HG03103 (cell line): ENCODE measurements at regions not wholly inside any gene's neighbourhood (a gene's known extent, or its start where the extent isn't known, plus 50 kb on each side); places are given as distances from the start of the nearest gene placed in this dataset.
"Not testable (repeated sequence)": the region's sequence is repeated elsewhere in the genome, so short reads cannot be mapped to it uniquely, and the experiment has no call there.

Source experiments
- ATAC-seq: cut with Tn5 transposase; IDR thresholded peaks from one replicate; pipeline ENCODE4 v1.9.1; 2021; ENCODE audit warnings: low read depth; ENCODE audit not compliant: unreplicated experiment

- no peak for ATAC-seq
Measured at GRCh38 chr12:33588725-33589405, 149.2 kb upstream of the SYT10 start.

- no peak for ATAC-seq
Measured at GRCh38 chr12:33589576-33590114, 150.0 kb upstream of the SYT10 start.

- ATAC-seq = no peak
Measured at GRCh38 chr12:33593753-33594152, 154.1 kb upstream of the SYT10 start.

- ATAC-seq = no peak
Measured at GRCh38 chr12:33596061-33596460, 156.4 kb upstream of the SYT10 start.

- no peak for ATAC-seq
Measured at GRCh38 chr12:33596814-33597213, 157.2 kb upstream of the SYT10 start.

- no peak for ATAC-seq
Measured at GRCh38 chr12:33602515-33602914, 162.9 kb upstream of the SYT10 start.

GRCh38 chr12:33605757-33606156 is 166.1 kb upstream of the SYT10 start:
- ATAC-seq = no peak

- no peak for ATAC-seq
Measured at GRCh38 chr12:33609910-33610309, 170.3 kb upstream of the SYT10 start.

- ATAC-seq = no peak
Measured at GRCh38 chr12:33614630-33615029, 175.0 kb upstream of the SYT10 start.

GRCh38 chr12:33617218-33617617 is 177.6 kb upstream of the SYT10 start:
- no peak for ATAC-seq

- no peak for ATAC-seq
Measured at GRCh38 chr12:33628087-33628486, 188.5 kb upstream of the SYT10 start.

GRCh38 chr12:33634544-33634943 is 194.9 kb upstream of the SYT10 start:
- no peak for ATAC-seq

GRCh38 chr12:33636930-33637329 is 197.3 kb upstream of the SYT10 start:
- ATAC-seq = not testable (repeated sequence)

GRCh38 chr12:33639975-33640374 is 200.4 kb upstream of the SYT10 start:
- no peak for ATAC-seq

- no peak for ATAC-seq
Measured at GRCh38 chr12:33649992-33650391, 210.4 kb upstream of the SYT10 start.

GRCh38 chr12:33650832-33651231 is 211.2 kb upstream of the SYT10 start:
- ATAC-seq = no peak

- no peak for ATAC-seq
Measured at GRCh38 chr12:33653362-33653761, 213.7 kb upstream of the SYT10 start.

- ATAC-seq = no peak
Measured at GRCh38 chr12:33654313-33654712, 214.7 kb upstream of the SYT10 start.

GRCh38 chr12:33663000-33663654 is 223.5 kb upstream of the SYT10 start:
- no peak for ATAC-seq

GRCh38 chr12:33669349-33669748 is 229.7 kb upstream of the SYT10 start:
- ATAC-seq = no peak

GRCh38 chr12:33670284-33670683 is 230.7 kb upstream of the SYT10 start:
- no peak for ATAC-seq

GRCh38 chr12:33671676-33672075 is 232.1 kb upstream of the SYT10 start:
- ATAC-seq = no peak
